ENCODE measurements at regions not wholly inside any gene's neighbourhood (a gene's known extent, or its start where the extent isn't known, plus 50 kb on each side); places are given as distances from the start of the nearest gene placed in this dataset.

DNA sequence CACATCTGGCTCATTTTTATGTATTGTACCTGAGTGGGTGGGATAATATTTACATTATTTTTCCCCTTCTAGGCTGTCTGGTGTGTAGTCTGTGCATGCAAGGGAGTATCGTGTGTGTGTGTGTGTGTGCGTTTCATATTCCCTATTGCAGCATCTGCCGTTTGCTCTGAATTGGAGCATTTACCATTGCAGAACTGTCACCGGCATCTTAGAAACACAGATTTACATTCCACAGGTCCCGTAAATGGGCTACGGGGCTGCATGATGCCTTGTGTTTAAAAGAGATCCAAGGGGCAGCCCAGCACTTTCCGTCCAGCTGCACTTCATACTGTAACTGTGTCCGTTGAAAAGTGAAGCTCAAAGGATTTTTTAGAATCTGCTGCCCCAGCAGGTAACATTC is 167.1 kb upstream of the KIAA1217 start:
- TF ChIP-seq CTCF (IDR thresholded peaks at IDR 0.05) (no peak), ZFX (IDR thresholded peaks at IDR 0.05; ENCODE audit: borderline replicate concordance) (no peak)

Measured in 22Rv1 (cell line).